B cell (primary cell): ENCODE measurements at regions not wholly inside any gene's neighbourhood (a gene's known extent, or its start where the extent isn't known, plus 50 kb on each side); places are given as distances from the start of the nearest gene placed in this dataset.

ENCODE experiments used
- EZH2 ChIP-seq: IDR thresholded peaks from 2 replicates; pipeline ENCODE4 v1.6.1; 2012; ENCODE audit warnings: borderline replicate concordance, low read depth, mild to moderate bottlenecking, moderate library complexity, low read length; ENCODE audit not compliant: insufficient read depth, poor library complexity, severe bottlenecking
- TF ChIP-seq, protein P1 (sequence below): fragments of 200-600 bp; IDR thresholded peaks from one replicate; pipeline ENCODE4 v1.8.0; 2022; ENCODE audit warnings: antibody characterized with exemption, mild to moderate bottlenecking

DNA sequence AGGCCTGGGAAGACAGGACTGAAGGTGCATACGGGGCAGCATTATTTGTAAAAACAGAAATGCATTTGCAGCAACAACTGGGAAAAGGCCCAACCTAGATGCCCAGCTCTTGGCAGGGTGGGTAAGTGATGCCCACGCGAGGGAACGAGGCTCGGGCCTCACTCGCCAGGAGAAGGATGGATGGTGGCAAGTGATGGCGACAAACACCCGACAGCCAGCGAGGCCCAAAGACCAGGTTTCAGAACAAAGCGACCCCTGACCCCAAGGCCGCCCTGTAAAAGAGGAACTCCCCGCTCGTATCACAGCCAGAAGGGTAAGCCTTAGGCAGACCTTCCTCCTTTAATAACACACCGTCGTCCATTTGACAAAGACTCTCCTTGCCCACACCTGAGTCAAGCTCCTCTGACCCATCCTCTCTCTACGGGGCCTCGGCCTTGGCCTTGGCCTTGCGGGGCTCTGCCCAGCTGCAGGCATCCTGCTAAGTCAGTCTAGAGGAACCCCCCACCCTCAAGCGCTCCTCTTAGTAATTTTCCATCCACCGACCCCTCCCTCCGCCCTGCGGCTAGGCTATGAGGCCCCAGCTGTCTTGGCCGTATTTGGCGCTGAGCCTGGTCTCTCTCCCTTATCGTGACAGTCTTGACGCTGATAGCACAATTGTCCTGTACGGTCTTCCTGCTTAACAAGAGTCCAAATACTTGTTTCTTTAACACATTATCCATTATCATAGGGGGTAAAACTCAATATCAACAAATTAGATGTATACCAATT lies 80.2 kb downstream of the NCOR2 start:
- TF ChIP-seq, protein P1, sequence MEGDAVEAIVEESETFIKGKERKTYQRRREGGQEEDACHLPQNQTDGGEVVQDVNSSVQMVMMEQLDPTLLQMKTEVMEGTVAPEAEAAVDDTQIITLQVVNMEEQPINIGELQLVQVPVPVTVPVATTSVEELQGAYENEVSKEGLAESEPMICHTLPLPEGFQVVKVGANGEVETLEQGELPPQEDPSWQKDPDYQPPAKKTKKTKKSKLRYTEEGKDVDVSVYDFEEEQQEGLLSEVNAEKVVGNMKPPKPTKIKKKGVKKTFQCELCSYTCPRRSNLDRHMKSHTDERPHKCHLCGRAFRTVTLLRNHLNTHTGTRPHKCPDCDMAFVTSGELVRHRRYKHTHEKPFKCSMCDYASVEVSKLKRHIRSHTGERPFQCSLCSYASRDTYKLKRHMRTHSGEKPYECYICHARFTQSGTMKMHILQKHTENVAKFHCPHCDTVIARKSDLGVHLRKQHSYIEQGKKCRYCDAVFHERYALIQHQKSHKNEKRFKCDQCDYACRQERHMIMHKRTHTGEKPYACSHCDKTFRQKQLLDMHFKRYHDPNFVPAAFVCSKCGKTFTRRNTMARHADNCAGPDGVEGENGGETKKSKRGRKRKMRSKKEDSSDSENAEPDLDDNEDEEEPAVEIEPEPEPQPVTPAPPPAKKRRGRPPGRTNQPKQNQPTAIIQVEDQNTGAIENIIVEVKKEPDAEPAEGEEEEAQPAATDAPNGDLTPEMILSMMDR, result no peak
- TF ChIP-seq EZH2, result no peak
